ENCODE measurements at regions not wholly inside any gene's neighbourhood (a gene's known extent, or its start where the extent isn't known, plus 50 kb on each side); places are given as distances from the start of the nearest gene placed in this dataset.

- H3K4me2 ChIP-seq (ENCODE audit: insufficient read depth, low read length): no peak overlapping the region
- no peak overlapping the region for H3K9ac ChIP-seq (replicated peaks; ENCODE audit: extremely low read depth, insufficient read depth, low read length)
- POLR2A ChIA-PET: no interaction called here
- no peaks in the 10 kb centered on the region for H3K9me3 ChIP-seq (replicated peaks; ENCODE audit: control insufficient read depth, insufficient read depth, low read length)
- no peaks in the 10 kb centered on the region for H3K9me1 ChIP-seq (replicated peaks; ENCODE audit: control insufficient read depth, extremely low read depth, insufficient read depth, low read length)
- H3K36me3 ChIP-seq (ENCODE audit: control insufficient read depth in 2 of 2, extremely low read depth in 1 of 2, insufficient read depth in 2 of 2, low read length in 2 of 2): no peaks in the 10 kb centered on the region
- no peak for DNase-seq (ENCODE audit: low read depth, low spot score)
- no peaks in the 10 kb centered on the region for H3K4me1 ChIP-seq (ENCODE audit: control insufficient read depth, extremely low read depth, insufficient read depth, low read length)
- H2AFZ ChIP-seq (ENCODE audit: low read depth, low read length): no peak overlapping the region
- H3K27me3 ChIP-seq (ENCODE audit: control insufficient read depth in 2 of 2, insufficient read depth in 2 of 2, low read length in 2 of 2): no peaks in the 10 kb centered on the region
- intact Hi-C loops (cut with micrococcal nuclease) (no loop called here), dilution Hi-C loops (cut with MboI; ENCODE audit: extremely low pct_ligation_motif_present, low sequenced_read_pairs) (no loop called here)
- no peak overlapping the region for H3K27ac ChIP-seq (ENCODE audit: insufficient read depth, low read depth, low read length)
- H3K4me3 ChIP-seq (replicated peaks in 1 of 3; ENCODE audit: insufficient read depth in 1 of 3, low read depth in 1 of 3, low read length in 3 of 3): no peak overlapping the region
- BruUV-seq (replicated peaks): no TSS peak
- no peaks in the 10 kb centered on the region for H4K20me1 ChIP-seq (replicated peaks; ENCODE audit: control insufficient read depth, extremely low read depth, insufficient read depth, low read length)
- CTCF ChIA-PET: interaction anchor here (1.0 kb wide), 1 partner anchor 22 kb away, joined by 4 read pairs; no protein-coding TSS in a partner anchor
- no peaks in the 10 kb centered on the region for H3K79me2 ChIP-seq (ENCODE audit: control insufficient read depth, insufficient read depth, low read length)
- TF ChIP-seq POLR2A (IDR thresholded peaks at IDR 0.05; ENCODE audit: low read depth, low read length) (no peak), MAX (IDR thresholded peaks at IDR 0.05; ENCODE audit: insufficient read depth, insufficient read length) (no peak), GATA2 (IDR thresholded peaks at IDR 0.05; ENCODE audit: insufficient read depth, insufficient read length, low read depth, low read length) (no peak)
- FAIRE-seq: no peak
These were observed 504.2 kb downstream of the RFC3 start for GRCh38 chr13:34322014-34322742.

GRCh38 chr13:34322743-34323074 is 504.8 kb downstream of the RFC3 start:
- intact Hi-C loops (cut with micrococcal nuclease) (no loop called here), dilution Hi-C loops (cut with MboI; ENCODE audit: extremely low pct_ligation_motif_present, low sequenced_read_pairs) (no loop called here)
- POLR2A ChIA-PET: no interaction called here
- no peaks in the 10 kb centered on the region for H4K20me1 ChIP-seq (replicated peaks; ENCODE audit: control insufficient read depth, extremely low read depth, insufficient read depth, low read length)
- H3K79me2 ChIP-seq (ENCODE audit: control insufficient read depth, insufficient read depth, low read length): no peaks in the 10 kb centered on the region
- no peaks in the 10 kb centered on the region for H3K36me3 ChIP-seq (ENCODE audit: control insufficient read depth in 2 of 2, extremely low read depth in 1 of 2, insufficient read depth in 2 of 2, low read length in 2 of 2)
- H3K27ac ChIP-seq (ENCODE audit: insufficient read depth, low read depth, low read length): no peak overlapping the region
- H2AFZ ChIP-seq (ENCODE audit: low read depth, low read length): no peak overlapping the region
- H3K9me3 ChIP-seq (replicated peaks; ENCODE audit: control insufficient read depth, insufficient read depth, low read length): no peaks in the 10 kb centered on the region
- H3K4me2 ChIP-seq (ENCODE audit: insufficient read depth, low read length): no peak overlapping the region
- BruUV-seq (replicated peaks): no TSS peak
- no peak overlapping the region for H3K4me3 ChIP-seq (replicated peaks in 1 of 3; ENCODE audit: insufficient read depth in 1 of 3, low read depth in 1 of 3, low read length in 3 of 3)
- no peaks in the 10 kb centered on the region for H3K9me1 ChIP-seq (replicated peaks; ENCODE audit: control insufficient read depth, extremely low read depth, insufficient read depth, low read length)
- CTCF ChIA-PET: interaction anchor here (1.0 kb wide), 1 partner anchor 21 kb away, joined by 4 read pairs; no protein-coding TSS in a partner anchor
- TF ChIP-seq POLR2A (IDR thresholded peaks at IDR 0.05; ENCODE audit: low read depth, low read length) (no peak), MYC (IDR thresholded peaks at IDR 0.05; ENCODE audit: low read depth, low read length) (no peak), EZH2 (IDR thresholded peaks at IDR 0.05; ENCODE audit: borderline replicate concordance, low read depth, low read length, severe bottlenecking) (no peak), MAX (IDR thresholded peaks at IDR 0.05; ENCODE audit: insufficient read depth, insufficient read length) (no peak), JUN (IDR thresholded peaks at IDR 0.05; ENCODE audit: borderline replicate concordance, insufficient read depth, insufficient read length, low read depth) (no peak)
- H3K27me3 ChIP-seq (ENCODE audit: control insufficient read depth in 2 of 2, insufficient read depth in 2 of 2, low read length in 2 of 2): no peaks in the 10 kb centered on the region
- no peak overlapping the region for H3K9ac ChIP-seq (replicated peaks; ENCODE audit: extremely low read depth, insufficient read depth, low read length)
- H3K4me1 ChIP-seq (ENCODE audit: control insufficient read depth, extremely low read depth, insufficient read depth, low read length): no peaks in the 10 kb centered on the region
- no peak for DNase-seq (ENCODE audit: low read depth, low spot score)
- FAIRE-seq: no peak
